Islet of Langerhans (tissue), 1 donor: ENCODE measurements at regions not wholly inside any gene's neighbourhood (a gene's known extent, or its start where the extent isn't known, plus 50 kb on each side); places are given as distances from the start of the nearest gene placed in this dataset.

ENCODE experiments used
- FAIRE-seq: peaks from one replicate; lab custom pipeline; 2011; peaks lifted over from hg19 to GRCh38; lab: Jason Lieb, UNC

GRCh38 chrX:131704136-131704695 is 160.3 kb downstream of the OR13H1 start:
- no peak for FAIRE-seq

GRCh38 chrX:131709553-131709952 is 165.7 kb downstream of the OR13H1 start:
- FAIRE-seq = no peak

- FAIRE-seq = no peak
Measured at GRCh38 chrX:131711478-131711867, 167.6 kb downstream of the OR13H1 start.

- FAIRE-seq = no peak
Measured at GRCh38 chrX:131723646-131724045, 179.8 kb downstream of the OR13H1 start.

- no peak for FAIRE-seq
Measured at GRCh38 chrX:131724292-131724691, 180.4 kb downstream of the OR13H1 start.

GRCh38 chrX:131725001-131725654 is 181.3 kb downstream of the OR13H1 start:
- FAIRE-seq = no peak

- FAIRE-seq = no peak
Measured at GRCh38 chrX:131727778-131728177, 183.9 kb downstream of the OR13H1 start.

GRCh38 chrX:131728295-131729145 is 184.6 kb downstream of the OR13H1 start:
- no peak for FAIRE-seq

- FAIRE-seq = no peak
Measured at GRCh38 chrX:131729295-131729694, 185.4 kb downstream of the OR13H1 start.

- FAIRE-seq = no peak
Measured at GRCh38 chrX:131734621-131735020, 190.7 kb downstream of the OR13H1 start.

GRCh38 chrX:131735127-131735526 is 191.3 kb downstream of the OR13H1 start:
- FAIRE-seq = no peak

GRCh38 chrX:131739823-131740222 is 195.9 kb downstream of the OR13H1 start:
- no peak for FAIRE-seq

GRCh38 chrX:131741103-131741581 is 197.3 kb downstream of the OR13H1 start:
- no peak for FAIRE-seq

- FAIRE-seq = no peak
Measured at GRCh38 chrX:131745942-131746489, 202.1 kb downstream of the OR13H1 start.

GRCh38 chrX:131746491-131746968 is 202.7 kb downstream of the OR13H1 start:
- FAIRE-seq = no peak

- FAIRE-seq = no peak
Measured at GRCh38 chrX:131747173-131747572, 203.3 kb downstream of the OR13H1 start.

- FAIRE-seq = no peak
Measured at GRCh38 chrX:131752493-131753198, 208.8 kb downstream of the OR13H1 start.

- FAIRE-seq = no peak
Measured at GRCh38 chrX:131762802-131763234, 218.9 kb downstream of the OR13H1 start.

- FAIRE-seq = no peak
Measured at GRCh38 chrX:131763674-131764073, 219.8 kb downstream of the OR13H1 start.

GRCh38 chrX:131764216-131764615 is 220.3 kb downstream of the OR13H1 start:
- no peak for FAIRE-seq

GRCh38 chrX:131778269-131779218 is 234.7 kb downstream of the OR13H1 start:
- FAIRE-seq = no peak
